NCI-H748 (cell line): ENCODE measurements at regions not wholly inside any gene's neighbourhood (a gene's known extent, or its start where the extent isn't known, plus 50 kb on each side); places are given as distances from the start of the nearest gene placed in this dataset.

Source experiments
- DNase-seq: peaks from one replicate; lab custom pipeline; 2025; ENCODE audit not compliant: unreplicated experiment; lab: John Stamatoyannopoulos, UW

DNA sequence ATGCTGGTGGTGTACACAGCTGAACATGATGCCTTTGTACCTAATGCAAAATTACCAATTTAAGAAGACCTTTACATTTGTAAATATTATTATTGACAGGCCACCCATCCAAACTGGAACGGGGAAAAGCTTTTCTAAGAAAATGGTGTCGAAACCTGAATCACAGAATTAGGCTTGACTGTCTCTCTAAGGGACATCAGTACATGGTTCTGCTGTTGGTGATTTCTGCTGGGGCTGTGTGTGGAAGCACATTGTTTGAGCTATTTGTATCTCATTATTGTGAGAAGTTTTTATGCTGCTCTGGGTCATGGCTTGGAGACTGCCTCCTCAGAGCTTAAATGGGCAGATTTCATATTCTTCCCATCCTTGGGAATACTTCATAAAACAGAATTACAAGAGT, 420.9 kb upstream of the POU3F3 start:
- DNase-seq = peak; percentile 22

DNA sequence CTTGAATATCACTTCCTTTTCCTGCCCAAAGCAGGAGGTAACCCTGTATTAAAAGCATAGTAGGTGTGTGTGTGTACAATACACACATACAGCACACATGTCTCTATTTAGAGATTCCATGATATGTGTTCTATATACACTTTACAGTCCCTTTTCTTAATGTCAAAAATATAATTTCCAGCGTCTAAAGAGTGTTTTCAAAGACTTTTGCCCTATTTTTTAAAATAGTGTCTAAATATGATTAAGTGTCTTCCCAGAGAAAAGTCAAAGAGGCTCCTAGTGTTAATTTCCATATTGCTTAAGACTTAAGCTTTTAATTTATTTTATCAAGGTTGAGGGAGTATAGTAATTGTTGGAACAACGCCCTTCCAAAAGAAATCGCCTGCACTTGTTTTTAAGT, 420.3 kb upstream of the POU3F3 start:
- DNase-seq = peak; percentile 29

DNA sequence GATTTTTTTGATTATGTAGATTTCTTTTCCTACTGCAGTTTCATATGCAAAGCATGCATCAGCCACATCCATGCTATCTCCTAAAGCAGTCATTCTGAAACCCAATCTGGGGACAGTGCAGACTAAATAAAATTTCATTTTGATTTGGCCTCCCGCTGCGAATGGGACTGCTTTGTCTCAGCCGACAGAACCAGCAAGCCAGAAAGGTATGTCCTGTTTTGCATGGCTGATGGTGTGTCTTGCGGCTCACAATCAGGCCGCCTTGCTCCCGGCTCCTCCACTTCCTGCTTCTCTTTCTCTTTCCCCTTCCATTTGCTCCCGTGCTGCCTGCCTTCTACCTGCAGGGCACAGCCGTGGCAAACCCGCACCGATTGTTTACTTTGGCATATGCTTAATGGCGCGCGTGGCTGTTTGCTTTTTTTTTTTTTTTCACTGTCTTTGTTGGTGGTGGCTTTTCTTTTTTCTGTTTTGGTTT, 419.6 kb upstream of the POU3F3 start:
- peak; percentile 87 for DNase-seq

DNA sequence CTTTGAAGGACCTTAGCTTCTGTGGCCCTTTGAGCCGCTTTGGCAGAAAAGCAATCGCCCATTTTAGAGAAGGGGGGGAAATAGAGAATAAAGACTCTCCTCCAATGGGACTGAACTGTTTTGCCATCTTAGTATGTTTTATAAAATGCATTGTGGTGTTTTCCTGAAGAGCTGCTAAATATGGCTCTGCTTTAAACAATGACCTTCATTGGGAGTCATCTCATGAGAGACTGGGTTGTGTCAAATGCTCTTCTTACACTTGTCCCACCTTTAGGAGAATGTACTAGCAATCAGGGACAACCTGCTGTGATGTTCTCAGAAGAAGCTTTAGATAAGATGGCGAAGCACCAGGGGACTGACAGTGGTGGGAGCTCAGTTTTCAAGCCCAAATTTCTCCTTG, 418.9 kb upstream of the POU3F3 start:
- DNase-seq = no peak

DNA sequence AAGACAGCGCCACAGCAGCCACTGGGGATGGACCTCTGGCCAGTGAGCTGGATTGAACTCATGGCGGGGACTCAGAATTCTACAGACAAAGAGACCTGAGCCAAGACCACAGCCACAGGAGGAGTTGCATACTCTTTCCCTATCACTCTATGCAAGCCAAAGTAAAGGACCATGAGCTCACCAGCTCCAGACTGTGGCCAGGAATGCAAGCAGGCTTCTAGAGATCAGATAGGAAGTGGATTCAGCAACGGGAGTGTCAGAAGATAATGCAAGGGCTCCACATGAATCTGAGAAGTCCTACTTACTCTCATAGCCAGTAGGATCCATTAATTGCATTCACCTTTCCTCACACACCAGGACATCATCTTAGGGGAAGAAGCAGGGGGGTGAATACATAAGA, 415.4 kb upstream of the POU3F3 start:
- DNase-seq = no peak

DNA sequence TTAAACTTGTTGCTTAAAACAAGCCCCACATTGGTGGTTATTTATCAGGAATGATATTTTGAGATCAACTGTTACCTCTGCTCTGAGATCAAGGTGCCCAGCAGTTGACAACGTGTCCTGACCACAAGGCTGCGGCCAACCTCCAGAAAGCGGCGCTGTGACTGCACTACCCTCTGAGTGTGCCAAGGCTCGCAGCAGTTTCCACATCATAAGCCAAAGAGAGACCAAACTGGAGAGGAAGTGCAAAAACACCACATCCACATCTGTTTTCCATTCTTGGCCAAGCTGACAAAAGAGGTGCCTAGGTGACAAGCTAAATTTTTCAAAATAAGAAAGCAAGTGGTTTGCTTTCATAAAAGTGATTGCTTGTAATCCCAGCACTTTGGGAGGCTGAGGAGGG, 410.8 kb upstream of the POU3F3 start:
- no peak for DNase-seq

DNA sequence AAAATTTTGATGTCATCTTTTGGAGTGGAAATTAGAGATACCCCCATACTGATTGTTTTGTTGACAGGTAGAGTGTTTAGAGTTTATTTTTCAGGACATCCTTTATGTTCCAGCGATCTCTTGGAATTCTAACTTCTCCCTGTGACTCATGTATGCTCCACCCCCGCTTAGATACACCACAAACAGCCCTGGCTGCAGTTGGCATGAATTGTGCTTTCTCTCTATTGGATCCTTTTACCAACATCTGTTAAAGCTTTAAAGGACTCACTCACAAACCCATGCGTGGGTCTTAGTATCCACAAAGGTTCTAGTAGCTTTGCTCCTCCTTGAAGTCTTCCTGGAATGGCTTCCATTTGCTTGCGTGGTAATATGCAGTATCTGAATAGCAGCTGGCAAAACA, 409.5 kb upstream of the POU3F3 start:
- no peak for DNase-seq

DNA sequence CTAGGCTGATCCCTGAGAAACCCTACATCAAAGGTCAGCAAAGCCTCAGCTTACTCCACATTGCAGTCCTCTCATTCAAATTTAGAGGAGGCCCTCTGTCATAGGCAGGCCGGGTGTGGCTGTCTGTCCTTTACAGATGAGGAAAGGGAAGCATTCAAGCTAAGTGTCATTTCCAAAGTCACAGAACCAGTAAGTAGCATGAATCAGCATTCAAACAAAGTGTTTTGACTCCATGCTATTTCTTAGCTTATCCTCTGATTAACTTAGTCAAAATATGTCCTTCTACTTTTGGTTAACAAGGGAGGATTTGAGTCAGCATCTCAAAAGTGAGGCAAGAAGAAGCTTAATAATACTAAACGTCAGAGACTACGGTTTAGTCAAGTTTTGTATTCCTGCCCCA, 409.0 kb upstream of the POU3F3 start:
- DNase-seq = no peak

DNA sequence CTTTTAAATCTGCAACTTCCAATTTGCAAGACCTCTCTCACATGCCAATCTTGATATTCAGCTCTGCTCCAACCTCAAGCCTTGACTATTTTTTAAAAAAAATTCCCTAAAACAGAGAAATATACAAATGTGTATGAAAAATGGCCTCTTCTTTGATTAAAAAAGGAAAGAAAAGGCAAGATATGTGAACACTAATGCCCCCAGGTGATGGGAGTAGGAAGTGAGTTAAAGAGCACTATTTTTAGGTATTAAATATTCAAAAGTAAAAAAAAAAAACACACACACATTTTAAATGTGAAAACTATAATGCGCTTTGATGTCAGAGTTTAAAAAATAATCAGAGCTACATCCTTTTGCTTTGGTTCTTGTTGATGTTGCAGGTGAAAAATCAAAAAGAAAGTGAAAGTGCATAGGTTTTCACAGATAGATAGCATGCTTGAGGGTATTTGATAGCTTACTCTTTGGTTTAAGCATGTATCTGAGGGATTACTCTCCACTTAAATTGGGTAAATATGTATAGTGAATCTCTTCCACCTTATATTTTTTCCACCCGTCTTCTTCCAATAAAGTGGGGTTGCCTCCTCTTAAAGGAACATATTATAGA, 406.0 kb upstream of the POU3F3 start:
- peak; percentile 15 for DNase-seq

DNA sequence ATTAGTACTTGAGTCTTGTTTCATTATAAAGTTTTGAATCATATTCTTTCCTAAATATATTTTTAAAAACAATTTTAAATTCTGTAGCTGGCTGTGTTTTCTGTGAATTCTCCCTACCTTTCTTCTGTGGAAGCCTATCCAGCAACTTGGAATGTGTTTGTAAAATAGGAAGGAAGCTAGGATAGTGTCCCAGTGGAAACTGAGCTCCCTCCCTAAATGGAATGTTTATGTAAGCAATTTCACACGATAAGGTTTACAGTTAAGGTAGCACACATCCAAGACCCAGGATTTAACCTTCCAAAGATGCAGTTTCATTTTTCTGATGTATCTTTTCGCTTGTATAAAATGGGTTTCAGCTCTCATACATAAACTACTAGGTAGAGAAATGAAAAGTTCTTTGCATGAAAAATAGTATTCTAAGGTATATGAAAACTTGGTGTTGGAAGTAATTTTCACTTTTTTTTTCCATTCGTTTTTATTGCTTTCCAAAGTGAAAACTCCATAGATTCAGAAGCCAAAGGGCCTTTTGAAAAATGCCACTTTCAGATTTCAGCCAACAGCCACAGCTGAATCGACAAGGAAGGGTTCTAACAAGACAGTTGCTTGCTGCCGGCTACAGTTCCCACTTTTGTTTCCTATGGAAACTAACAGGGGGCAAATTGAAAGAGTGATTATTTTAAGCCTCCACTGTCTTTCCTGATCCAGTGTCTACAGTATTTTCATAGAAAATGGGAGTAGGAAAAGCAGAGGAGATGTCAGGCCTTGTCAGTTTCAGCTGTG, 405.1 kb upstream of the POU3F3 start:
- DNase-seq = no peak

DNA sequence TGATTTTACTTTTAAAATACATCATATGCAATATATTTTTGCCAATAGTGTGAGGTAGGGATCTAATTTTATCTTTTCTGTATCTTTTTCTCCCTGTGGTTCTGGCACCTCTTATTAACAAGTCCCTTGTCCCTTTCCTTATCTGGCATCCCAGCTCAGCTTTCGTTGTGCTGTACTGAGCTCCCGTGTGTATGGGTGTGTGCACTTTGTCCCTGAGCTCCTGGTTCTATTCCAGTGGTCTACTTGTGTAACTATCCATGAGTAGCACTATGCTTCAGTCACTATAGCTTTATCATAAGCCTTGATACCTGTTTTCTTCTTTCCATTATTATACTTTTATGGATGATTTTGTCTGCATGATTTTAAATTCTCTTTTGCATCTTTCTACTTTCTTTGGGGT, 401.4 kb upstream of the POU3F3 start:
- no peak for DNase-seq

DNA sequence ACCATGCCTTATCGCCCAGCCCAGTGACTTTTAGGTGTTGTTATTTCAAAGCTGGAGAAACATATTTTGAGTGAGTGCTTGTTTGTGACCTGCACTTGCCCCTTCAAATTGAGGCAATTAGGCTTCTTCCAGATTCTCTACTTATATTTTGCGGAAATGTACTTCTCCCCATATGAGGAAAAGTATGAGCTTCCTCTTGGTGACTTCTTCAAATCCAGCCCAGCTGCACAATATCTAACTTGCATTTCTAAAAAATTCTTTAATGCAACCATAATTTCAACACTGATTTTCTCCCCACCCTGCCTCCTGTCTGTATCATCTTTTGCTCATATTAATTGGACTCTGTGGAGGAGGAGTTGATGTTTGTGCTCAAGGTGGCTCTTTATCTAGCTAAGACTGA, 391.2 kb upstream of the POU3F3 start:
- no peak for DNase-seq

DNA sequence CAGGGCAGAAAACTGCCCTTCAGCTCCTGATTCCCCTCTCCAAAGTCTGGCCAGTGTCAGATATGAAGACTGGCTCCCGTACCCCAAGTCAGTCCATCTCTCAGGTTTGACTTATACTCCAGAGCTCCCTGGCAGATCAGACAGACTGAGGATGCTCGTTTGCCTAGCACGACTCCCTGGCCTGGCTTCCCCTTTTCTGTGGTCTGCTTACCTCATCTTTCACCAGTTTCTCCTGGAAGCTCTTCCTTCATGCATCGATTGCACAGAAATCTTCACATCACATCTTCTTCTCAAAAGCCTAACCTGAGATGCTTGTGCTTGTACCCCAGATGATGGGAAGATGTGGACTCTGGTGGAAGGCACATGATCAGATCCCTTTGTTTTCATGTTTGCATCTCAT, 387.9 kb upstream of the POU3F3 start:
- no peak for DNase-seq

DNA sequence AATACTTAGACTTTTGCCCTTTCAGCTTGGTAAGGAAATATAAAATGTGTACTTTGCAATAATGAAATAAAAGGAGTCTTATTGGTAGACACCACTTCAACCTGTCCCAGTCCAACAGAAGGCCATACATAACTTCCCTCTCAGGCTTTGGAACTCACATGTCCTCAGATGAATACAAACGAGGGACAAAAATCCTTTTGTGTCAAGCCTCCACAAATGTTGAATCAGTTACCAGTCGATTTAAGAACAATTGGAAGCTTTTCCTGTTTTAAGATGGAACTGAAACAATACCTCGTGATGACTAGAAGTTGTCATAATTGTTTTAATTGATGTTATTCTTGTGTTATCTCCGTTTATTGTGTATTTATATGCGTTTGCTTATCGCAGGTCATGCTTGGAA, 385.1 kb upstream of the POU3F3 start:
- no peak for DNase-seq

DNA sequence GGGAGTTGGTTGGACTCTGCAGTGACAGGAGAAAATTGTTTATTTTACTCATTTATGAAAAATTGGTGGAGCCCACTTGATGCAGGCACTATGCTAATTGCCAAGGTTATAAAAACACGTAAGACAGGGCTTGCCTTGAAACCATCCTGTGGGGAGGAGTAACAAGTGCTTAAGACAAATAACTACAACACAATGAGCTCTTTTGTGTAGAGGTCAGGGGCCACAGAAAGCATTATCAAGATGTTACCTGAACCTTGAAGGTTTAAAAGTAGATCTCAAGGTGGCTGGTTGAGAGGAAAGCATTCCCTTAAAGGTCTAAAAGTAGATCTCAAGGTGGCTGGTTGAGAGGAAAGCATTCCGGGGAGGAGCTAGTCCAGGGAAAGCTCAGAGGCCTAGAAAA, 381.8 kb upstream of the POU3F3 start:
- no peak for DNase-seq

DNA sequence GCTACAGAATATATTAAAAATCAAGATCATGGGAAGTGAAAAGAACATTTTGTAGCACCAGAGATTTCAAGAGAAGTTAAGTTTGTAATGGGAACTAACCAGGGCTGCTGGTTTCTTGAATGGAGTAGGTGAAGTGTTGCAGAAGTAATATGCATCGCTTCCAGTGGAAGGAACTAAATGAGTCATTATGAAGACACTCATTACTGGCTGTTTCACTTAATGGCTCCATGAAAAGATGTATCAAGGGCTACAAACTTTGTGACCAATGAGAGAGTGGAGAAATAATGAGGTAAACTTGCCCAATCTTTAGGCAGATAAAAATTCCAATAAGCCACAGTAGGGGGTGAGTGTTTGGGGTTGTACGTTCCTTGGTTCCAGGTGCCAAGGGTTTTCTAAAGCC, 380.4 kb upstream of the POU3F3 start:
- no peak for DNase-seq

DNA sequence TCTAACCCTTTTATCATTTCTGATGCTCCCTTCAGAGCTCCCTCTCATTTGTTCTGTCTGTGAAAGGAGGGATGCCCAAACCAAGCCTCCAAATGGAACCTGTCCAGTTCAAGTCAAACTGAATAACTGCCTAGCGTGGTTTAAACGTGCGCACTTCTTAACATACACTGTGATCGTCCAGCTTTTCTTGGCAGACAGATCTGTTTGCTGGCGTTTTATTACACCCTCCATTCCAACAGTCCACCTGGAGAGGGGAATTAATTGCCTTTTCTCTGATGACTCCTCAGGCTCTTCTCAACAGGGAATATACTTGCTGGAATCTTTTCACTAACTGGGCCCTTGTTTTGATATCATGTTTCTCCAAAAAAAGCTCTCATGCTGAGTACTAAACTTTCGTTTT, 379.2 kb upstream of the POU3F3 start:
- DNase-seq = no peak

DNA sequence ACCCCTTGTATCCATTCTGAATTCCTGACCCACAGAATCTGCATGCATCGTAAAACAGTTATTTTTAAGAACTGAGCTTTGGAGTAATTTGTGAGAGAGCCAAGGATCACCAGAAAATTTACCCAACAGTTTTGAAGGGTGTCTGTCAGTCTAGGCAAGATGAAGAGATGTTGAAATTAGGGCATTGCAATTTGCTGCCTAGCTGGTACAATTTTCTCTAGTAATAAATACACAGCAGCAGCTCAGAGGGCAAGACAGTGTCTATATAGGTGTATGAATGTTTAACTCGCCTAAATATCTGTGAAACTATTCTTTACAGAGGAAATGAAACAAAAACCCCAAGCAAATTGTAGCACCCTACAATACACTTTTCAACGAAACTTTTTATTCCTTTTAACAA, 377.8 kb upstream of the POU3F3 start:
- no peak for DNase-seq

DNA sequence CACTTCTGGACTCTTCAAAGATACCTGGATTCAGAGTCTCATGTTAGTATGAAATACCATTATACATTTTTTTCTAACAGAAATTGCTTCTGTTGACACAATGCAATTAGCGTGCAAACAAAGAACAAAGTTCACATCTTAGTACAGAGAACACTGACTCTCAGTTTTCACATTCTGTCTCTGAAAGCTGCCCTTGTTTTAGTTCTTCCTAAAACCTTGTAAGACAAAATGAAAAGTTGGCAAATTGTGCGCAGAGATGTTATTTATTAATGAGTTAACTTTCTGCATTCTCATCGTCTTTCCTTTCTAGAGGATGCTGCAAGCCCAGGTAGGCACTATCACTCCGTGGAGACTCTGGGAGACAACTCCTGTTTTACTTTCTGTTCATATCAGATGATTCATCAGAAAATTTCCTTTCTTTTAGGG, 377.3 kb upstream of the POU3F3 start:
- DNase-seq = no peak

DNA sequence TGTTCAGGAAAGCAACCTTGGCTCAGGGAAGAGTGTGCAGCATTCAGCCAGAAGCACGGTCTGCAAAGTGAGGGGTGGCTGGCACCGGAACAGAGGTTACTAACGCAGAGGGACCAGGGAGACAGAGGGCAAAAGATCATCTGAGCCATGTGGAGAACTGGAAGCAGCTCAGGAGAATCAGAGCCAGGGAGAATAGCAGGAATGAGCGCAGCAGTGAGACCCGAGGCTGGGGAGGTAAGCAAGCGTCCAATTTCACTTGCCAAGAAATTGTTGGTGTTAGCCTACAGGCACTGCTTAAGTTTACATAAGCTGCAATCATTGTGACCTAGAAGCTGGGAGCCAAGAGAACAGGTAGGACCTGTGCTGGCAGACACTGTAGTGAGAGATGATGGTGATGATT, 372.6 kb upstream of the POU3F3 start:
- no peak for DNase-seq

DNA sequence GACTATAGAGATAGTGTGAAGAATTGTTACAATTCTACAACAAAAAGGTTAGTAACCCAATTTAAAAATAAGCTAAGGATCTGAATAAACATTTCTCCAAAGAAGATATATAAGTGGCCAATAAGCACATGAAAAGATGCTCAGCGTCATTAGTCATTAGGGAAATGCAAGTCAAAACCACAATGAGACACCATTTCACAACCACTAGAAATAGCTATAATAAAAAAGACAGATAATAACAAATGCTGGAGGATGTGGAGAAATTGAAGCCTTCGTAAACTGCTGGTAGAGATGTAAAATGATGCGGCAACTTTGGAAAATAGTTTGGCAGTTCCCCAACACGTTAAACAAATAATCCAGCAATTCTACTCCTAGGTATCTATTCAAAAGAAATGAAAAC, 366.5 kb upstream of the POU3F3 start:
- DNase-seq = no peak

DNA sequence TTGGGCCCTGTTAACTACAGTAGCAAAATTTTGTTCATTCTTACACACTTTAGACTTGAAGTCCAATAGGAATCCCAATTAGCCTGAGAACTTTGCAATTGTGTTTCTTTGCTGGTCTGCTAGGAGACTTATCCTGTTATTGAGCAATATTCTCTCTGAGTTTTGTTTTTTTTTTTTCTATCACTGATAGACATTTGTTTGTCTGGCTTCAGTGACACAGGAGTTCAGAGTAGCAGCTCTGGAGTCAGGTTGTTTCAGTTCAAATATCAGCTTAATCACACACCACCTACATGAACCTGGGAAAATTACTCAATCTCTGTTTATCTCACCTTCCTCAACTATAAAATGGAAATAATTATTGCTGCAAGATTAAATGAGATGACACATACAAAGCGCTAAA, 360.2 kb upstream of the POU3F3 start:
- no peak for DNase-seq

DNA sequence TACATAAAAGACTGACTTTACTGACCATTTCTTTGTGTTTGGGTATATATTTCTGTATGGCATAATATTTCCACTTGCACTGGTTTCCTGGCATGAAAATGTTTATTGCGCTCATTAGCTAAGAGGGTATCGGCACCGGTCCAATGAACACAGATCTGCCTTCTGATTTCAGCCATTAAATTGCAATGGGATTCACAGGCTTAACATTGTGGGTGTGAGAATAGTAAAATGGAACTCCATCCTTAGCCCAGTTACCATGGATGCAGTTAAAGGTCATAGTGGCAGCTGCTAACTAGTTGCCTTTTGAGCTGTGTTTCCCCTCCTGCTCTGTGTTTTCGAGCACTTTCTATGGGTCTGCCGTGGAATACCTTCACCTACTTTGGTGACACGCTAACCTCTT, 352.6 kb upstream of the POU3F3 start:
- peak; percentile 16 for DNase-seq
